Astrocyte of the spinal cord (primary cell): ENCODE measurements at regions not wholly inside any gene's neighbourhood (a gene's known extent, or its start where the extent isn't known, plus 50 kb on each side); places are given as distances from the start of the nearest gene placed in this dataset.

ENCODE experiments used
- DNase-seq: peaks from one replicate; pipeline ENCODE4 v3.0.0; 2011; ENCODE audit warnings: low read depth, low spot score
- H3K4me3 ChIP-seq: 2 replicates; pipeline ENCODE4 v1.5.1; 2011; ENCODE audit warnings: low read depth, mild to moderate bottlenecking, low read length, moderate library complexity
- CTCF ChIP-seq: IDR thresholded peaks from 2 replicates; pipeline ENCODE4 v1.5.1; 2012; ENCODE audit warnings: low read depth, mild to moderate bottlenecking, low read length, inconsistent platforms
- in situ Hi-C: cut with HindIII; loops from 2 replicates; pipeline ENCODE4 v1.10.0; 2017; ENCODE audit warnings: low sequenced_read_pairs

GRCh38 chr18:6542296-6542695, 127.6 kb upstream of the L3MBTL4 start:
- no peak for DNase-seq
- H3K4me3 ChIP-seq: no peak overlapping the region
- no peak for TF ChIP-seq CTCF
- in situ Hi-C loops: no loop called here

GRCh38 chr18:6543330-6543908, 128.7 kb upstream of the L3MBTL4 start:
- TF ChIP-seq CTCF: peak; percentile 41
- in situ Hi-C loops: no loop called here
- DNase-seq: peak; percentile 55
- H3K4me3 ChIP-seq: no peak overlapping the region

- TF ChIP-seq CTCF: no peak
- no peak for DNase-seq
These were observed 131.5 kb upstream of the L3MBTL4 start for GRCh38 chr18:6546229-6546628.

GRCh38 chr18:6547476-6547875, 132.8 kb upstream of the L3MBTL4 start:
- in situ Hi-C loops: no loop called here
- TF ChIP-seq CTCF: no peak
- DNase-seq: no peak

More at GRCh38 chr18:6546229-6546628, 131.5 kb upstream of the L3MBTL4 start:
- in situ Hi-C loops: no loop called here
- no peak overlapping the region for H3K4me3 ChIP-seq

GRCh38 chr18:6553234-6553900, 138.7 kb upstream of the L3MBTL4 start:
- no peak for DNase-seq
- in situ Hi-C loops: no loop called here
- TF ChIP-seq CTCF: no peak
- H3K4me3 ChIP-seq: no peak overlapping the region

More at GRCh38 chr18:6547476-6547875, 132.8 kb upstream of the L3MBTL4 start:
- H3K4me3 ChIP-seq: no peak overlapping the region

GRCh38 chr18:6557057-6557769, 142.5 kb upstream of the L3MBTL4 start:
- DNase-seq: no peak
- in situ Hi-C loops: no loop called here
- TF ChIP-seq CTCF: no peak
- no peak overlapping the region for H3K4me3 ChIP-seq
